Omental fat pad (tissue), 3 donors: ENCODE measurements at regions not wholly inside any gene's neighbourhood (a gene's known extent, or its start where the extent isn't known, plus 50 kb on each side); places are given as distances from the start of the nearest gene placed in this dataset.
"Not testable (repeated sequence)": the region's sequence is repeated elsewhere in the genome, so short reads cannot be mapped to it uniquely, and the experiment has no call there.

Source experiments
- ATAC-seq: fragments of 150-250 bp; one replicate; pipeline ENCODE4 v1.9.1; 2016; ENCODE audit warnings: mild to moderate bottlenecking, moderate library complexity; ENCODE audit not compliant: low FRiP score
- DNase-seq: peaks from one replicate; pipeline ENCODE4 v3.0.0-alpha.2; 2019; ENCODE audit warnings: low spot score
- TF ChIP-seq, protein P1 (sequence below), 3 donors: fragments of 450-650 bp; IDR thresholded peaks; one replicate each; pipeline ENCODE4 v1.5.1; 2016 to 2017; ENCODE audit warnings: antibody characterized with exemption in 3 of 3, mild to moderate bottlenecking in 3 of 3, moderate library complexity in 2 of 3

DNA sequence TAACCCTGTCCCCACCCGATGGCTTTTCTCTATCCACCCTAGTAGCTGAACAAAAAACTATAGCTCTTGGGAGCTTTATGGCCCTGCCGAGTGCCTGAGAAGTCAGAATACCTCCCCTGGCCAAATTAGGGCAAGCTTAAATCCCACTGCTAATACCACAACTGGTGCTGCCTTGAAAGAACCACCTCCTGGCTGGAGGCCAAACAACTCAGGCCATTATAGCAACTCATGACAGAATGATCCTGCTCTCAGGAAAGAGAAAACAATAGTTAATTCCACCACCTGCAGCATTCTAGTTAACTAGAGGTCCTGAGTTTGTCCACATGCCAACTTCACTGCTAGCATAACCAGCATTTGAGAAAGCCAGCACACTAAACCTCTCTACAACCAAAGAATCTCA lies 123.2 kb downstream of the RTP4 start:
- TF ChIP-seq, protein P1, sequence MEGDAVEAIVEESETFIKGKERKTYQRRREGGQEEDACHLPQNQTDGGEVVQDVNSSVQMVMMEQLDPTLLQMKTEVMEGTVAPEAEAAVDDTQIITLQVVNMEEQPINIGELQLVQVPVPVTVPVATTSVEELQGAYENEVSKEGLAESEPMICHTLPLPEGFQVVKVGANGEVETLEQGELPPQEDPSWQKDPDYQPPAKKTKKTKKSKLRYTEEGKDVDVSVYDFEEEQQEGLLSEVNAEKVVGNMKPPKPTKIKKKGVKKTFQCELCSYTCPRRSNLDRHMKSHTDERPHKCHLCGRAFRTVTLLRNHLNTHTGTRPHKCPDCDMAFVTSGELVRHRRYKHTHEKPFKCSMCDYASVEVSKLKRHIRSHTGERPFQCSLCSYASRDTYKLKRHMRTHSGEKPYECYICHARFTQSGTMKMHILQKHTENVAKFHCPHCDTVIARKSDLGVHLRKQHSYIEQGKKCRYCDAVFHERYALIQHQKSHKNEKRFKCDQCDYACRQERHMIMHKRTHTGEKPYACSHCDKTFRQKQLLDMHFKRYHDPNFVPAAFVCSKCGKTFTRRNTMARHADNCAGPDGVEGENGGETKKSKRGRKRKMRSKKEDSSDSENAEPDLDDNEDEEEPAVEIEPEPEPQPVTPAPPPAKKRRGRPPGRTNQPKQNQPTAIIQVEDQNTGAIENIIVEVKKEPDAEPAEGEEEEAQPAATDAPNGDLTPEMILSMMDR (IDR thresholded peaks at IDR 0.05) = no peak
- ATAC-seq (no peak), DNase-seq (no peak)

DNA sequence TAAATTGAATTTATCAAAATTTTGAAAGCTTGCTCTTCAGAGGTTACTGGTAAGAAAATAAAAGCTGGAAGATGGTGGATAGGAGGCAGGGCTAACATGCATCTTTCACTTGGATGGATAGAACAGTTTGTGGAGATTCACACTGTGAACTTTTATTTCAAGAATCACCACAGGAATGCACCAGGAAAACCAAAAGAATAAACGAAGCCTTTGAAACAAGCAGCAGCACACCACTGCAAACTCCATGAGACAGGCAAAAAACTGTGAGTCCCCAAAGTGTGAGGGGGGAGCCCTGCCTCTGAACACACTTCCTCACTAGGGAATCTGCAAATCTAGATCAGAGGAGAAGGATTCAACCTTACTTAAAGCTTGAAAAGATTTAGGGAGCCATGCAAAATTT lies 122.2 kb downstream of the RTP4 start:
- TF ChIP-seq, protein P1 (IDR thresholded peaks at IDR 0.05) = no peak
- no peak for ATAC-seq

GRCh38 chr3:187484547-187485295 lies 116.5 kb downstream of the RTP4 start:
- TF ChIP-seq, protein P1 (IDR thresholded peaks at IDR 0.05) = no peak
- no peak for DNase-seq
- ATAC-seq = no peak

More for the DNA sequence above, 122.2 kb downstream of the RTP4 start:
- DNase-seq = no peak

DNA sequence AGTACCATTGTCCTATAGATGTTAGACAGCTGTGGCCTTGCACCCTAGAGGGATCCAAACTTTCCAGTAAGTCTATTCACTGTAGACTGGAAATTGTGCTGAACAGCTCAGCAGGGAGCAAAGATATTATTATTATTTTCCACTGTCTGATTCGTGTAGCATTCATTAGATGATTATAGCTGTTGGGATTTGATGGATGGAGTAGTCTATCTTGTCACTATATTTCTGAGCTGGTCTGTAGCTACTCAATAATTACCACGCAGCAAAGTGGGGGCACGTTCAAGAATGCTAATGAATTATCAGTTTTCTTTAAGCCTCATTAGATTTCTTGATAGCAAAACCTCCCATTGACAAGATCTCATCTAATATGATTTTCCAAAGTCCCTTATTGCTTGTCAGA lies 113.2 kb downstream of the RTP4 start:
- TF ChIP-seq, protein P1 (IDR thresholded peaks at IDR 0.05) = no peak
- DNase-seq (no peak), ATAC-seq (no peak)

DNA sequence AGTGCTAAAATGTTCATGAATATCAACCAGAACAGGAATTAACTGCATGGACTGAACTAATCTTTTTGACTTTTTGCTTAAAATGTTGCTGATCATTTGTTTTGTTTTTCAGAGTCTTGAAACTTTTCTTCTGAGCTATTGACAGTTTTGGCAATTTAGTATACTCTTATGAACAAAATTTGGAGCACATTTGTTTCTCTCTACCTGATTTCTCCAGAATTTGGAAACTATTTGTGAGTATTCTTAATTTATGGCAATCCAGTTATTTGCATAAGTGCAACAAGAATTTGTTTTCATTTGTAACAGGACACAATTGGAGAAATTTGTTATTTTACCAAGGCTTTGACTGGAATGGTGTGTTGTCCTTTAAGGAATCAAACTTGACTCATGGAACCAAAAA lies 107.4 kb downstream of the RTP4 start:
- not testable (repeated sequence) for ATAC-seq, DNase-seq

DNA sequence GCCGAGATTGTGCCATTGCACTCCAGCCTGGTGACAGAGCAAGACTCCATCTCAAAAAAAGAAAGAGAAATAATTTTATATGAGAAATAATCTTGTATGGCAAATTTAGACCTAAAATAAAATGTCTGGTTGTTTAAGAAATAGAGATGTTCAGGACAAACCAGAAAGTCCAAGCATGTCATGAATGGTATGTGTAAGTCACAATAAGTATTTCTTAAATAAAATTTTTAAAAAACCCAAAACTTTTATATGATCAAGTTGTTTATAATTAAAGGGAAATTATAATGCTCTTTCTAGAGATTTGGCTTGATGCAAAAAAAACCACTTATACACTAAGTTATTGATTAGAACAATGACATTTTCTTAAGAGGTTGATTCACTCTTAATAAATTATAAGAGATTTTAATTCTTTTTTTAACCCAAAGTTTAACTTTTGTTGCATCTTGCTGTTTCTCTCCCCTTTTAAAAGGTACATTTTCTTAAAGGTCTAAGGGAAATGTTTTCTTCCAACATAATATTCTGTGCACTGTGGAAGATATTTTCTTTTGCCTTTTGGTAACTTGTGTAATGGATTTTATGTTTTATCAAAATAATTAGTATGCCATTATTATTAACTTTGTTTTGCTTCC lies 105.7 kb downstream of the RTP4 start:
- TF ChIP-seq, protein P1 (IDR thresholded peaks at IDR 0.05) = no peak
- no peak for ATAC-seq
- no peak for DNase-seq

GRCh38 chr3:187466306-187466705 lies 98.1 kb downstream of the RTP4 start:
- ATAC-seq, DNase-seq: not testable (repeated sequence)

- DNase-seq (no peak), ATAC-seq (no peak)
- TF ChIP-seq, protein P1 (IDR thresholded peaks at IDR 0.05) = no peak
Observed at GRCh38 chr3:187465503-187465902, 97.3 kb downstream of the RTP4 start.
